Ovary (tissue), 3 donors: ENCODE measurements at regions not wholly inside any gene's neighbourhood (a gene's known extent, or its start where the extent isn't known, plus 50 kb on each side); places are given as distances from the start of the nearest gene placed in this dataset.
"Not testable (repeated sequence)": the region's sequence is repeated elsewhere in the genome, so short reads cannot be mapped to it uniquely, and the experiment has no call there.

Experiments
- CTCF ChIP-seq, 3 donors: fragments of 450-650 bp in 2 of 3; fragments of 200-600 bp in 1 of 3; IDR thresholded peaks; one replicate each; pipeline versions ENCODE4 v1.5.1 to v1.8.0; 2016 to 2022; ENCODE audit warnings: antibody characterized with exemption in 3 of 3, mild to moderate bottlenecking in 1 of 3
- EP300 ChIP-seq: sonication (generic); formaldehyde crosslinking; IDR thresholded peaks from one replicate; pipeline ENCODE4 v1.6.1; 2017; ENCODE audit warnings: antibody characterized with exemption
- POLR2A ChIP-seq: fragments of 450-650 bp; IDR thresholded peaks from one replicate; pipeline ENCODE4 v1.6.1; 2017; ENCODE audit warnings: antibody characterized with exemption, mild to moderate bottlenecking, moderate library complexity
- donor health status: DM: no; HTN: no; CAD: no.

- not testable (repeated sequence) for TF ChIP-seq POLR2A; CTCF (IDR thresholded peaks at IDR 0.05); EP300
Measured at GRCh38 chr14:105892453-105893441, 366.4 kb downstream of the TMEM121 start.
